ENCODE measurements at regions not wholly inside any gene's neighbourhood (a gene's known extent, or its start where the extent isn't known, plus 50 kb on each side); places are given as distances from the start of the nearest gene placed in this dataset.

- no peak for DNase-seq (ENCODE audit: low read depth)
Observed at GRCh38 chr3:150267288-150267687, 140.8 kb upstream of the TSC22D2 start.

- no peak for DNase-seq (ENCODE audit: low read depth)
Observed at GRCh38 chr3:150265305-150265704, 142.8 kb upstream of the TSC22D2 start.

DNA sequence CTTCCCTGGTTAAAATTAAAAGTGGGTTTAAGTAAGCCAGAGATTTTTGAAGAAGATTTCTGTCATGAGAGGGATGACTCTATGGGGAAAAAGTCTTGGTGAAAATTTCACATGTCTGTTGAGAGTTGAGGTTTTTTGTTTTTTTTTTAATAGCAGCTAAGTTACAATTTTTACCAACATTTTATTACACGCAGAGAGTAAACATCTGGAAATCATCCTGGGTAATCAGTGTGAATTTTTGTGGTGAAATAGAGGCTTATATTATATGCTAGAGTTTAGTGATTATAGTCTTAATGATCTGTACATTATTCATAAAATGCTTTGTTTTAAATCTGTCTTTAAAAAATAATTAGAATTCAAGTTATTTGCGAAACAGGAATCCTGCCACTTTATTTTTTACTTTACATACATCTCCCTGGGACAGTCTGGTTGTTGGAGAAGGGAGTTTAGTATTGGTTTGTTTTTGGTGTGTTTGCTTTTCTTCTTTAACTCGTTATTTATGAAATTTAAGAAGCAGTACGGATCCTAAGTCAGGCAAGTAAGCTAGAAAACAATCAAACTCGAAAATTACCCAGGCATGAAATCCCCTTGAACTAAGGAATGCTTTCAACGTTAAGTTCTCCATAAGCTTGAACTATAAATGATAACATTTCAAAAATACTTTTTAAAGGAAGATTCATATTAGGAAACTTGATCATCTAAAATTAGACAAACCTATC is 143.4 kb upstream of the TSC22D2 start:
- DNase-seq (ENCODE audit: low read depth), result no peak

- DNase-seq (ENCODE audit: low read depth), result no peak
Observed at GRCh38 chr3:150261958-150262357, 146.1 kb upstream of the TSC22D2 start.

DNA sequence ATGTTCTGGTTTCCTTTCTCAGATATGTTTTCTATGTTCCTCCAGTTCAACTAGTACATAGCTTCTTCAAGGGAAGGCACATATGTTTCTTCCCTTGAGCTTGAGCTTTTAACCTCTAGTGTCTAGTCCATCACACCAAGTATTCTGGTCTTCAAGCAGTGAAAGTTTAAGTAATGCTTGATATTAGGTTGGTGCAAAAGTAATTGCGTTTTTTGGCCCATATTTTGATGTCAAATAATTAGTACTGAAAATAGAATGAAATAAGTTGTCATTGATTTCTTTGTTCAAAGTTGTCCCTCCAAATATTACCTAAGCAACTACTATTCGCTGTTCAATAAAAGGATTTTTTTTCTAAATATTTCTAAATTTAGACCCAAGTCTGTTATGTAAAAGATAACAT is 146.7 kb upstream of the TSC22D2 start:
- DNase-seq (ENCODE audit: low read depth), result no peak

GRCh38 chr3:150260398-150260710 is 147.7 kb upstream of the TSC22D2 start:
- no peak for DNase-seq (ENCODE audit: low read depth)

GRCh38 chr3:150259526-150260397 is 148.3 kb upstream of the TSC22D2 start:
- no peak for DNase-seq (ENCODE audit: low read depth)

DNA sequence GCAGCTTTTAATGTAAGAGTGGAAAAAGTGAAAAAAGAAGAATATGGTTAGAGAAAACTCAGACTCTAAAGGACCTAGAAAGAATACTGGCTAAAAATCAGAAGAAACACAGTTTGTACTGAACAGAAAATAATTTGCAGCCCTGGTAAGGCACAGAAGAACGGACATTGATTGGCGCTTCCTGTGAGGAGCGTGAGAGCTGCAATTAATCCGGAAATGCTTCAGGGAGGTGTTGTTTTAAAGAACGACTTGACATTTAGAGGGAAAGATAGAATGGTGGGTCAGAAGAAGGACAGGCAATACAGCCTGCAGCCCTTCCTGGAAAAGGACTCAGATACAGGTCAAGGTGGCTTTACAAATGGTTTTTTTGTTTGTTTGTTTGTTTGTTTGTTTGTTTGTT is 151.3 kb upstream of the TSC22D2 start:
- DNase-seq (ENCODE audit: low read depth), result no peak

DNA sequence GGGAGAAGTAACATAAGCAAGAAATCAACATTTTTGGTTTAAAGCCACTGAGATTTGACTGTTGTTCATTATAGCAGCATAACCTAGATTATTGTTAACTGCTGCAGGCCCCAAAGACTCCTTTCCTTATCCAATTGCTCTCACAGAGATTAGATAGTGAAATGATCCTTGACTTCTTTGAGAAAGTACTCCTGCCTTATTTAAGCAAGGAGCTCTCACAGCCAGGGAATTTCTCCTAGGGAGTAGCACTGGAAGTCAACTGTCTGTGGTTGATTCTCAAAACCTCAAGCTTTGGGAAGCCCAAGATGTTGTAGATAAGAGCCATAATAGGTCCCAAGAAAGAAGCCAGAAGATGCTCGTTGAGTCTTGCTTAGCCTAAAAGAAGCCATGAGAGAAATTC is 151.8 kb upstream of the TSC22D2 start:
- DNase-seq (ENCODE audit: low read depth), result no peak

DNA sequence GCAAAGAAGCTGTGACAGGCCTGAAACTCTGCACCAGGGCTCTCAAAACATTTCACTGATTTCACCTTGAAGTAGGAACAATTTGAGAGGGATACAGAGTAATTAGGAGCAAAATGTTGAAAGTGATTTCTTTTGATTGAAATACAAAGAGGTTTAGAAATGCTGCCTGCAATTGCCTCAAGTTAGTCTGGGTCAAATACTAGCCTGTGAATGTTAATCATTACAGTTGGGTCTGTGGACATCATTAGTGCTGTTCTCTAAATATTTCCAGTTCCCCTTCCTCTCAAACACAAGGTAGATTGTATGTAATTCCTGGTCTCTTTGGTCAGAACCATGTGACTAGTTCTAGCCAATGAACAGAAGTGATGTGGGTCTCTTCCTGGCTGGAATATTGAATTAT is 152.3 kb upstream of the TSC22D2 start:
- no peak for DNase-seq (ENCODE audit: low read depth)

DNA sequence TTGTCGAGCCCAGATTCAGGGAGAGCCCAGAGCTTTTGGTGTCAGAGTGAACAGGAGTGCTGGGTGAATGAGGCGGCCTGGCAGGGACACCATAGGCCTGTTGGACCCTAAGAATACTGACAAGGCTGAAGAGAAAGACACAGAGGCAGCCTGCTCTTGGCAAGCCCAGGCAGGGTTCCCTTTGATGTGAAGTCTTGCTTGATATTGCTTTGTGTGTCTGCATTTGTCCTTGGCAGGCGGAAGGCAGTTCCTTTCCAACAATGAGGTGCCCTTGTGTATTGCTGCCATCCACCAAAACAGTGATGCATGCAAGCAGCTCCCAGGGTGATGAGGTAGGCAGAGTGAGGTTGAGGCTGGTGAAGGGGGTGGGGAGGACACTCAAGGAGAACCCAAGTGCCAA is 152.7 kb upstream of the TSC22D2 start:
- no peak for DNase-seq (ENCODE audit: low read depth)

- DNase-seq (ENCODE audit: low read depth), result no peak
Observed at GRCh38 chr3:150254309-150254708, 153.8 kb upstream of the TSC22D2 start.

GRCh38 chr3:150253622-150254021 is 154.5 kb upstream of the TSC22D2 start:
- DNase-seq (ENCODE audit: low read depth), result no peak

DNA sequence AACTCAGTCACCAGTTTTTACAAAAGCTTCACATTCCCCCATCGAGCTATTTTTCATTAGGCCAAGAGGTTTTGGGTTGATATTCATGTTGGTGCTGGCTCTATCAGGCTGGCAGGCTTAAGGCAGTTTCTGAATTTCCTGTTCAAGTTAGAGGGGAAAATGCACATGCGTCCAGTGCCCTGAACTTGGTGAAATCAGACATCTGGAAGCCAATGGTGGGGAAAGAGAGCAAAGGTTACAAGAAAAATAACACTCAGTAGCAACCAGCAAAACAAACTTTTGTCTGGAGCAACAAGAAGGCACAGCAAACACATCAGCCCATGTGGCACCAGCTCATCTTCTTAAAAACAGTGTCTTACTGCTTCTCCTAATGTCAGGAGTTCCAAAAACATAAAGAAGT is 155.6 kb upstream of the TSC22D2 start:
- no peak for DNase-seq (ENCODE audit: low read depth)

GRCh38 chr3:150251187-150252062 is 156.7 kb upstream of the TSC22D2 start:
- no peak for DNase-seq (ENCODE audit: low read depth)

GRCh38 chr3:150249779-150250470 is 158.2 kb upstream of the TSC22D2 start:
- DNase-seq (ENCODE audit: low read depth), result no peak

GRCh38 chr3:150248888-150249681 is 159.0 kb upstream of the TSC22D2 start:
- no peak for DNase-seq (ENCODE audit: low read depth)

GRCh38 chr3:150248116-150248887 is 159.8 kb upstream of the TSC22D2 start:
- DNase-seq (ENCODE audit: low read depth), result no peak

- no peak for DNase-seq (ENCODE audit: low read depth)
Observed at GRCh38 chr3:150247441-150247840, 160.7 kb upstream of the TSC22D2 start.

GRCh38 chr3:150243466-150243865 is 164.6 kb upstream of the TSC22D2 start:
- no peak for DNase-seq (ENCODE audit: low read depth)

Data from activated T-cell treated with anti-CD3 and anti-CD28 coated beads for 1 hour (primary cell).